ENCODE measurements at regions not wholly inside any gene's neighbourhood (a gene's known extent, or its start where the extent isn't known, plus 50 kb on each side); places are given as distances from the start of the nearest gene placed in this dataset.

- TF ChIP-seq CTCF (IDR thresholded peaks at IDR 0.05), result no peak
- no peak for TF ChIP-seq POLR2A (IDR thresholded peaks at IDR 0.05)
- no peak for TF ChIP-seq EP300 (IDR thresholded peaks at IDR 0.05)
- H3K36me3 ChIP-seq, result no peaks in the 10 kb centered on the region
- no peak overlapping the region for H3K27ac ChIP-seq
- 9 to 12% (median 10%) methylated on average over 1 of the region's 1 CpG for WGBS, 3 donors
- no peak overlapping the region for H3K4me3 ChIP-seq
- H3K27me3 ChIP-seq, result no peaks in the 10 kb centered on the region
- H3K9me3 ChIP-seq, result no peaks in the 10 kb centered on the region
- no peak for DNase-seq
- no peaks in the 10 kb centered on the region for H3K4me1 ChIP-seq (ENCODE audit: insufficient read depth)
- intact Hi-C loops (cut with DNase I), result no loop called here
These were observed 963.6 kb upstream of the GOT2 start for GRCh38 chr16:59697761-59698160.

DNA sequence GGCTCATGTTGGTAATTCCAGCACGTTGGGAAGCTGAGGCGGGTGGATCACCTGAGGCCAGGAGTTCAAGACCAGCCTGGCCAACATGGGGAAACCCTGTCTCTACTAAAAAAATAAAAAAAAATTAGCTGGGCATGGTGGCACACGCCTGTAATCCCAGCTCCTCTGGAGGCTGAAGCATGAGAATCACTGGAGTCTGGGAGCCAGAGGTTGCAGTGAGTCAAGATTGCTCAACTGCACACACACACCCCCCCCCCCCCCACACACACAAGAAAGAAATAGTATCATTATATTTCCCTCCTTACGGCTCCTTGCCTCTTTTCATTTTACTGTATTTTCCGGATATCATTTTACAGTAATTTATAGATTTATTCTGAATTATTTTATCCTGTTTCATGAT lies 963.1 kb upstream of the GOT2 start:
- Histone ChIP-seq H3K4me3 (no peak overlapping the region), H3K9me3 (no peaks in the 10 kb centered on the region), H3K27ac (no peak overlapping the region), H3K27me3 (no peaks in the 10 kb centered on the region), H3K4me1 (ENCODE audit: insufficient read depth) (no peaks in the 10 kb centered on the region), H3K36me3 (no peaks in the 10 kb centered on the region)
- DNase-seq, result no peak
- WGBS, 3 donors, result 57 to 66% (median 58%) methylated on average over 5 of the region's 5 CpGs
- intact Hi-C loops (cut with DNase I), result no loop called here
- TF ChIP-seq POLR2A (IDR thresholded peaks at IDR 0.05), result no peak
- no peak for TF ChIP-seq CTCF (IDR thresholded peaks at IDR 0.05)
- no peak for TF ChIP-seq EP300 (IDR thresholded peaks at IDR 0.05)

DNA sequence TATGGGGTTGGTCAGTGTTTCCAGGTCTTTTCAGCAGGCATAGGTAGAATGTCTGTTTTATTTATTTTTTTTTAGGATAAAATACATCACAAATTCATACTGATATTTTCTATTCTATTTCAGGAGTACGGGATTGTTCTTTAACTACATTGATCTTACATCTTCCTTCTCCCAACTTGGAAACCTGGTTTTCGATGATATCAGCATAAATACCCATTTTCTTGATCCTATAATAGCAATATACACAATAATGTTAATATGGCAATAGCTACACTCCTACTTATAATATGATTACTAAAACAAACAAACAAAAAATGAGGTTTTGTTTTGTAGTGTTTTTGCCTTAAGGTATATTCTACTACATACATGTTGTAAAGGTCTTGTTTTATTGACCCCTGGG lies 962.4 kb upstream of the GOT2 start:
- H3K4me1 ChIP-seq (ENCODE audit: insufficient read depth), result no peaks in the 10 kb centered on the region
- H3K9me3 ChIP-seq, result no peaks in the 10 kb centered on the region
- WGBS, 3 donors, result 83 to 89% (median 88%) methylated on average over 2 of the region's 2 CpGs
- H3K27me3 ChIP-seq, result no peaks in the 10 kb centered on the region
- intact Hi-C loops (cut with DNase I), result no loop called here
- no peak overlapping the region for H3K27ac ChIP-seq
- H3K4me3 ChIP-seq, result no peak overlapping the region
- no peak for DNase-seq
- no peaks in the 10 kb centered on the region for H3K36me3 ChIP-seq
- TF ChIP-seq EP300 (IDR thresholded peaks at IDR 0.05), result no peak

GRCh38 chr16:59690216-59690615 lies 956.1 kb upstream of the GOT2 start:
- Histone ChIP-seq H3K4me1 (ENCODE audit: insufficient read depth) (no peaks in the 10 kb centered on the region), H3K27ac (no peak overlapping the region), H3K27me3 (no peaks in the 10 kb centered on the region), H3K36me3 (no peaks in the 10 kb centered on the region), H3K9me3 (no peaks in the 10 kb centered on the region), H3K4me3 (no peak overlapping the region)
- intact Hi-C loops (cut with DNase I), result no loop called here
- TF ChIP-seq EP300 (IDR thresholded peaks at IDR 0.05) (no peak), POLR2A (IDR thresholded peaks at IDR 0.05) (no peak), CTCF (IDR thresholded peaks at IDR 0.05) (no peak)
- 72 to 82% (median 77%) methylated on average over 3 of the region's 3 CpGs for WGBS, 3 donors
- no peak for DNase-seq

- no peaks in the 10 kb centered on the region for H3K27me3 ChIP-seq
- intact Hi-C loops (cut with DNase I), result no loop called here
- no peak overlapping the region for H3K27ac ChIP-seq
- no peak overlapping the region for H3K4me3 ChIP-seq
- H3K36me3 ChIP-seq, result no peaks in the 10 kb centered on the region
- H3K9me3 ChIP-seq, result no peaks in the 10 kb centered on the region
- no peaks in the 10 kb centered on the region for H3K4me1 ChIP-seq (ENCODE audit: insufficient read depth)
- TF ChIP-seq CTCF (IDR thresholded peaks at IDR 0.05) (no peak), EP300 (IDR thresholded peaks at IDR 0.05) (no peak), POLR2A (IDR thresholded peaks at IDR 0.05) (no peak)
- no peak for DNase-seq
These were observed 953.9 kb upstream of the GOT2 start for GRCh38 chr16:59688006-59688405.

All from ovary (tissue), 7 donors.